ENCODE measurements at regions not wholly inside any gene's neighbourhood (a gene's known extent, or its start where the extent isn't known, plus 50 kb on each side); places are given as distances from the start of the nearest gene placed in this dataset.
"Not testable (repeated sequence)": the region's sequence is repeated elsewhere in the genome, so short reads cannot be mapped to it uniquely, and the experiment has no call there.

- in situ Hi-C loops (cut with MboI; ENCODE audit: low sequenced_read_pairs): no loop called here
Observed at GRCh38 chr3:182644790-182645433, 148.4 kb upstream of the ATP11B start.

- in situ Hi-C loops (cut with MboI; ENCODE audit: low sequenced_read_pairs): no loop called here
Observed at GRCh38 chr3:182650568-182651128, 142.7 kb upstream of the ATP11B start.

- in situ Hi-C loops (cut with MboI; ENCODE audit: low sequenced_read_pairs): no loop called here
Observed at GRCh38 chr3:182651461-182651860, 141.8 kb upstream of the ATP11B start.

DNA sequence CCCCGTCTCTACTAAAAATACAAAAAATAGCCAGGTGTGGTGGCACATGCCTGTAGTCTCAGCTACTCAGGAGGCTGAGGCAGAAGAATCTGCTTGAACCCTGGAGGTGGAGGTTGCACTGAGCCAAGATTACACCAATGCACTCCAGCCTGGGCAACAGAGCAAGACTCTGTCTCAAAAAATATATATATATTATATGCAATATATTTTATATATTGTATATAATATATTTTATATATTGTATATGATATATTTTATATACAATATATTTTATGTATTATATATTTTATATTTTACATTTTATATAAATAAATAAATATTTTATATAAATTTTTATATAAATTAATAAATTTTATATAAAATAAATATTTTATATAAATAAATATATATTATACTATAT is 140.2 kb upstream of the ATP11B start:
- in situ Hi-C loops (cut with MboI; ENCODE audit: low sequenced_read_pairs): not testable (repeated sequence)

DNA sequence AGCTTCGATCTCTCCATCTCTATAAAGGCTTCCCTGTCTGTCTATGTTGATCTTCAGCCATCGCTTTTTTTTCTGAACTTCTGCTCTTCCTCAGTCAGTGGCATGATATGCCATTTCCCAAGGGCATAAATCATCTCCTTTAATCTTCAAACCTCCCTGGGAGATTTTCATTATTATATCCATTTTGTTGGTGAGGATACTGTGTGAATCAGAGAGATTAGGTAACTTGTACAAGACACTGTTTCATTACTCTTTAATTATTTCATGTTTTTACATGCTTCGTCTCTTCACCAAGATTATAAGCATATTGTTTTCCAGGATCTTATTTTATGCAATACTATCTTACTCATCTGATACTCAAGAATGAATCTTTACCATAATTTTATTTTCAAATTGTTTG is 124.8 kb upstream of the ATP11B start:
- in situ Hi-C loops (cut with MboI; ENCODE audit: low sequenced_read_pairs): no loop called here

- in situ Hi-C loops (cut with MboI; ENCODE audit: low sequenced_read_pairs): no loop called here
Observed at GRCh38 chr3:182668974-182669373, 124.3 kb upstream of the ATP11B start.

DNA sequence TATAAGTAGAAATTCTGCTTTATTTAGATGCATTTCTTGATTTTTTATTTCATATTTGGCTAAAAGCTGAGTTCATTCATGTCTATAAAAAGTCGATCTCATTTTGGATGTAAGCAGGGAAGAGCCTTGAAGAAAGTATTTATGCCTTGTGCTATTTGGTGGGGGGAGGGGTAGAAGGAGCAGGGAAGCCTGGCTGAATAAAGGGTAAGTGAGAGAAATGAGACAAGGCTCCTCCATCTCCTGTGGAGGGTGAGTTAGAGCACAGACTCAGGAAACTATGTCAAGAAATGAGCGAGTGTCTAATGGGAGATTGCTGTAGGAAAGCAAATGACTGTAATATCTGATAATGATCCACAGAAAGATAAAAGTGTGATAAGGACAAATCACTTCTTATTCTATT is 121.8 kb upstream of the ATP11B start:
- in situ Hi-C loops (cut with MboI; ENCODE audit: low sequenced_read_pairs): no loop called here

DNA sequence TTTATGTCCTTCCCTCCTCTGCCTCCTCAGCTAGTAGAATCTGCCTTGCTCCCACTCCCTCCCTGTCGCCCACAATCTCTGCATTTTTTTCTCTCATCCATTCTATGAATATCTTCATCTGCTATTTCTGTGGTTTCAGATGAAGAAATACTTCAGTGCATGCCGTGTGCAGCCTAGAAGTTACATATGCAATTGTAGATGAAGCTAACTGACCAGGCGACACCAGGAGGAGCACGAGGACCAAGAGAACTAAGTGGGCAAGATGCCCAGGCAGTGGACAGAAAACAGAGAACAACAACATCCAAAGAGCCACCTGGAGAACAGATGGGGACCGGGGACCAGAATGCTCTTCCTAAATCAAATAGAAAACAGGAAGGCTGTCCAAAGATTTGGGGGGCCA is 121.4 kb upstream of the ATP11B start:
- in situ Hi-C loops (cut with MboI; ENCODE audit: low sequenced_read_pairs): no loop called here

DNA sequence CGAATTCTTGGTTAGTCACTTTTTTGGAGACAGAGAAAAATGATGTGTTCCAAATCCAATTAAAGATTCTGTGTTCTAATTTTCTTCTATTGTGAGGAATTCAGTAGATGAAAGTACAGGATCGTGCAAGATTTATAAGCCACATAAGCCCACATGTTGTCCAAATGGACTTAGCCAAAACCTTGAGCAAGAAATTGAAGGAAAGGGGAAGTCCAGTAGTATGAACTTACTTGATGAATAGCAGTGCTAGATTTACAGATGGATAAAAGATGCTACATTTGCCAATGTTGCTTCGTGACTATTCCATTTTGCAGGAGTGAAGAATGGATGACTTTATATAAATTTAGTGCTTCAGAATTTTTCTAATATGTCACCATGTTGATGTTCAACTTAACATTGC is 120.0 kb upstream of the ATP11B start:
- in situ Hi-C loops (cut with MboI; ENCODE audit: low sequenced_read_pairs): no loop called here

- in situ Hi-C loops (cut with MboI; ENCODE audit: low sequenced_read_pairs): no loop called here
Observed at GRCh38 chr3:182682263-182683241, 110.8 kb upstream of the ATP11B start.

DNA sequence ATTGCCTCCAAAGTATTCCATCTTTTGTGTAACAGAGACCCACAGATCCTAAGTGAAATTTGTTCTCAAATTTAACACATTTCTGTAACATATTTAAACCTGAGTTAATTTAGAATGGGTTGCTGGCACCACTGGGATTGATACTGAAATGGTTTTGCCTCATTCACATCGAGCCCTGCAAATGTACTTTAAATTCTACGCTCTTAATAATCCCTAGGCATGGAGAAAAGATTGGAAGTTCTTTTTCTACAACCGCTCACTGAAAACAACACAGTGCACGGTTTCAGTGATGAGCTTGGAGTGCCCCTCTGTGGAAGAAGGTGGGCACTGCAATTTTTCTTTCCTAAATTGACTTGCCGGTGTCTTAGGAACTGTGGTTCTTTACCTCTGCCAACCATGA is 109.9 kb upstream of the ATP11B start:
- in situ Hi-C loops (cut with MboI; ENCODE audit: low sequenced_read_pairs): no loop called here

- in situ Hi-C loops (cut with MboI; ENCODE audit: low sequenced_read_pairs): no loop called here
Observed at GRCh38 chr3:182683858-182684257, 109.4 kb upstream of the ATP11B start.

- in situ Hi-C loops (cut with MboI; ENCODE audit: low sequenced_read_pairs): no loop called here
Observed at GRCh38 chr3:182686033-182686886, 107.0 kb upstream of the ATP11B start.

GRCh38 chr3:182690172-182690571 is 103.1 kb upstream of the ATP11B start:
- in situ Hi-C loops (cut with MboI; ENCODE audit: low sequenced_read_pairs): no loop called here

GRCh38 chr3:182692021-182692420 is 101.3 kb upstream of the ATP11B start:
- in situ Hi-C loops (cut with MboI; ENCODE audit: low sequenced_read_pairs): no loop called here

- in situ Hi-C loops (cut with MboI; ENCODE audit: low sequenced_read_pairs): no loop called here
Observed at GRCh38 chr3:182692695-182693094, 100.6 kb upstream of the ATP11B start.

- in situ Hi-C loops (cut with MboI; ENCODE audit: low sequenced_read_pairs): no loop called here
Observed at GRCh38 chr3:182693723-182694122, 99.6 kb upstream of the ATP11B start.

DNA sequence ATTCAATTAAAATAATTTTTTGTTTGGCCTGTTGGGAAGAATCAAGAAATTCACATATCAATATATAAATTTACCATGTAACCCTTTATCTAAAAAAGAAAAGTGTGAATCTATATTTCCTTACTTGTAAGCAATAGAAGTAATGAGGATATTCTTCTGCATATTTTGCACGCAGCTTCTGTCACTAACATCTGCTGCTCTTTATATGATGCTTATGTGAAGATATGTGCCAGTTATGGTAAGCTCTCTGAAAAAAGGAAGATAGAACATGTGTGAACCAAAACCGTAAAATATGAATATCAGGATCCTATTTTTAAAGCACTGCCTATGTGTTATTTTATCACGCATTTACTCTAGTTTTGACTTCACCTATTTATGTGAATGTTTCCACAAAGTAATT is 96.4 kb upstream of the ATP11B start:
- in situ Hi-C loops (cut with MboI; ENCODE audit: low sequenced_read_pairs): no loop called here

DNA sequence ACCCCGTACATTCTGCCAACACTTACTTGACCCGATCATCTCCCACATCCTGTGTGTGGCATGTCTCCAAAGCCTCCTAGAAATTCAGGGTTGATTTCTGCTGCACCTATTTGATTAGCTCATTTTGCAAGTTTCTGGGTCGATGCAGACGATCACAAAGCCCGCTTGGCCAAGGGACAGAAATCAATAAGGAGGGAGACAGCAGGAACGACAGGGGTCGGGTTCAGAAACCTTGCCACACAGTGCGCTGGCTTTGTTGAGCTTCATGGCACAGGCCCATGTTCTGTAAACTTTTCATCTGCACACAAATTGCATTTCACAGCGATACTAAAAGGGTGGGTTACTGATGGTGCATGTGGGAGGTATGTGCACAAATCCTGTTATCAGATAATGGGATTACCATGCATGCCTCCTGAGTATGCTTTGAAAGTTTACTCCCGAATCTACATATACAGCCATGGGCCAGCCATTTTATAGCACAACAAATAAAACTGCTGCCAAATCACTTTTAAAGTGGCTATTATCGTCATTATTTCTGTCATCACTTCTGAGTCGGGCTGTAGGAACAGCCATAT is 95.9 kb upstream of the ATP11B start:
- in situ Hi-C loops (cut with MboI; ENCODE audit: low sequenced_read_pairs): no loop called here

DNA sequence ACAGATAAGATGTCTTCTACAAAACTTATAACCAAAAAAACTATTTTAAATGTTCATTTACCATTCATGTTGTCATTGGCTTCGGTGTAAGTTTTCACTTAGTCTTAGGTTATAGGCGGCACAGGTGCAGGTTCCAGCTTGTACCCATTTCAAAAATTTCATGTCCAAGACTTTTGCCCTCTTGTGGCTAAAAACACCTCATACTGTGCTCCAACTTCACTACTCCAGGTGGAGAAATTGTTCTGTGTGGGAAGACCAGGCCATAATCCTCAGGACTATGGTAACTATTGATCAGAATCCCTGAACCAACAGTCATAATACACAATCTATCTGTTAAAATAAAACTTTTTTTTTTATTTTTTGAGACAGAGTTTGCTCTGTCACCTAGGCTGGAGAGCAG is 95.2 kb upstream of the ATP11B start:
- in situ Hi-C loops (cut with MboI; ENCODE audit: low sequenced_read_pairs): no loop called here
